ENCODE measurements at regions not wholly inside any gene's neighbourhood (a gene's known extent, or its start where the extent isn't known, plus 50 kb on each side); places are given as distances from the start of the nearest gene placed in this dataset.

GRCh38 chr13:61765940-61766666 lies 350.5 kb upstream of the PCDH20 start:
- no peak overlapping the region for H3K4me3 ChIP-seq (ENCODE audit: low read depth, low read length)
- no peaks in the 10 kb centered on the region for H3K36me3 ChIP-seq (ENCODE audit: control insufficient read depth, insufficient read depth, low read length)
- no peak for FAIRE-seq
- TF ChIP-seq CTCF (IDR thresholded peaks at IDR 0.05; ENCODE audit: insufficient read depth, low read length, severe bottlenecking), result no peak
- no peaks in the 10 kb centered on the region for H3K27me3 ChIP-seq (ENCODE audit: control insufficient read depth, insufficient read depth, low read length)
- no peak for DNase-seq (ENCODE audit: low read depth)

- Histone ChIP-seq H3K36me3 (ENCODE audit: control insufficient read depth, insufficient read depth, low read length) (no peaks in the 10 kb centered on the region), H3K27me3 (ENCODE audit: control insufficient read depth, insufficient read depth, low read length) (no peaks in the 10 kb centered on the region), H3K4me3 (ENCODE audit: low read depth, low read length) (no peak overlapping the region)
- FAIRE-seq (no peak), DNase-seq (ENCODE audit: low read depth) (no peak)
- TF ChIP-seq CTCF (IDR thresholded peaks at IDR 0.05; ENCODE audit: insufficient read depth, low read length, severe bottlenecking), result no peak
Measured at GRCh38 chr13:61765181-61765742, 349.6 kb upstream of the PCDH20 start.

- H3K36me3 ChIP-seq (ENCODE audit: control insufficient read depth, insufficient read depth, low read length), result no peaks in the 10 kb centered on the region
- no peaks in the 10 kb centered on the region for H3K27me3 ChIP-seq (ENCODE audit: control insufficient read depth, insufficient read depth, low read length)
- no peak overlapping the region for H3K4me3 ChIP-seq (ENCODE audit: low read depth, low read length)
- TF ChIP-seq CTCF (IDR thresholded peaks at IDR 0.05; ENCODE audit: insufficient read depth, low read length, severe bottlenecking), result no peak
- DNase-seq (ENCODE audit: low read depth), result no peak
- no peak for FAIRE-seq
Measured at GRCh38 chr13:61761690-61762089, 346.0 kb upstream of the PCDH20 start.

- TF ChIP-seq CTCF (IDR thresholded peaks at IDR 0.05; ENCODE audit: insufficient read depth, low read length, severe bottlenecking), result no peak
- no peak for DNase-seq (ENCODE audit: low read depth)
Measured at GRCh38 chr13:61760102-61760501, 344.5 kb upstream of the PCDH20 start.

GRCh38 chr13:61756031-61756430 lies 340.4 kb upstream of the PCDH20 start:
- DNase-seq (ENCODE audit: low read depth) (no peak), FAIRE-seq (no peak)
- Histone ChIP-seq H3K27me3 (ENCODE audit: control insufficient read depth, insufficient read depth, low read length) (no peaks in the 10 kb centered on the region), H3K4me3 (ENCODE audit: low read depth, low read length) (no peak overlapping the region), H3K36me3 (ENCODE audit: control insufficient read depth, insufficient read depth, low read length) (no peaks in the 10 kb centered on the region)
- no peak for TF ChIP-seq CTCF (IDR thresholded peaks at IDR 0.05; ENCODE audit: insufficient read depth, low read length, severe bottlenecking)

More at GRCh38 chr13:61760102-61760501, 344.5 kb upstream of the PCDH20 start:
- FAIRE-seq, result no peak
- no peaks in the 10 kb centered on the region for H3K27me3 ChIP-seq (ENCODE audit: control insufficient read depth, insufficient read depth, low read length)
- H3K36me3 ChIP-seq (ENCODE audit: control insufficient read depth, insufficient read depth, low read length), result no peaks in the 10 kb centered on the region
- no peak overlapping the region for H3K4me3 ChIP-seq (ENCODE audit: low read depth, low read length)
